ENCODE measurements at regions not wholly inside any gene's neighbourhood (a gene's known extent, or its start where the extent isn't known, plus 50 kb on each side); places are given as distances from the start of the nearest gene placed in this dataset.

DNA sequence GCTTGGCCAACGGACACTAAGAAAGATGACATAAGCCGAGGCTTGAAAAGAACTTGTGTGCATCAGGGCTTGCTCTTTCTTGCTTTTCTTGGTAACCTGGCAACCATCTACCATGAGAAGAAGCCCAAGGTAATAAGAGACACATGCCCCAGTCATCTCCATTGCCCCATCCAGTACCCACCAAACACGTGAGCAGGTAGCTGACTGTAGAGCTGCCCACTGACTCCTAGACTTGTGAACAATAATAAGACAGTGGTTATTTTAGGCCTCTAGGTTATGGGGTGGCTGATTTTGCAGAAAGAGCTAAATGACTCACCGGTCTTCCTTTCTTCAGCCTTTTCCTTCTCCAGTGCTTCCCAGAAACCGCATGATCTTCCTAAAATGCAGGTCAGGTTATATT lies 105.0 kb upstream of the JUN start:
- H3K9ac ChIP-seq (ENCODE audit: low read length): no peak overlapping the region
- H2AFZ ChIP-seq (ENCODE audit: low read depth, low read length): no peak overlapping the region
- DNase-seq (ENCODE audit: low read depth): no peak
- no peaks in the 10 kb centered on the region for H4K20me1 ChIP-seq (ENCODE audit: insufficient read depth, low read length)
- no peaks in the 10 kb centered on the region for H3K9me3 Mint-ChIP-seq (ENCODE audit: unreplicated experiment)
- no peaks in the 10 kb centered on the region for H3K36me3 ChIP-seq (ENCODE audit: insufficient read depth, low read length)
- H3K4me1 Mint-ChIP-seq (ENCODE audit: low read depth, unreplicated experiment): peaks cover 24% of the 10 kb centered on the region
- TF ChIP-seq EZH2 (IDR thresholded peaks at IDR 0.05; ENCODE audit: insufficient read depth, low read length): no peak
- TF ChIP-seq, protein P1, sequence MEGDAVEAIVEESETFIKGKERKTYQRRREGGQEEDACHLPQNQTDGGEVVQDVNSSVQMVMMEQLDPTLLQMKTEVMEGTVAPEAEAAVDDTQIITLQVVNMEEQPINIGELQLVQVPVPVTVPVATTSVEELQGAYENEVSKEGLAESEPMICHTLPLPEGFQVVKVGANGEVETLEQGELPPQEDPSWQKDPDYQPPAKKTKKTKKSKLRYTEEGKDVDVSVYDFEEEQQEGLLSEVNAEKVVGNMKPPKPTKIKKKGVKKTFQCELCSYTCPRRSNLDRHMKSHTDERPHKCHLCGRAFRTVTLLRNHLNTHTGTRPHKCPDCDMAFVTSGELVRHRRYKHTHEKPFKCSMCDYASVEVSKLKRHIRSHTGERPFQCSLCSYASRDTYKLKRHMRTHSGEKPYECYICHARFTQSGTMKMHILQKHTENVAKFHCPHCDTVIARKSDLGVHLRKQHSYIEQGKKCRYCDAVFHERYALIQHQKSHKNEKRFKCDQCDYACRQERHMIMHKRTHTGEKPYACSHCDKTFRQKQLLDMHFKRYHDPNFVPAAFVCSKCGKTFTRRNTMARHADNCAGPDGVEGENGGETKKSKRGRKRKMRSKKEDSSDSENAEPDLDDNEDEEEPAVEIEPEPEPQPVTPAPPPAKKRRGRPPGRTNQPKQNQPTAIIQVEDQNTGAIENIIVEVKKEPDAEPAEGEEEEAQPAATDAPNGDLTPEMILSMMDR (IDR thresholded peaks at IDR 0.05; ENCODE audit: insufficient read depth, low read depth, low read length): no peak
- no peaks in the 10 kb centered on the region for H3K9me3 ChIP-seq (ENCODE audit: insufficient read depth, low read depth, low read length)
- H3K4me3 Mint-ChIP-seq (ENCODE audit: unreplicated experiment): no peak overlapping the region
- H3K27me3 Mint-ChIP-seq (ENCODE audit: low read depth, unreplicated experiment): peaks cover 5% of the 10 kb centered on the region
- no peak overlapping the region for H3K4me3 ChIP-seq (ENCODE audit: insufficient read depth, low read depth, low read length)
- peaks cover 21% of the 10 kb centered on the region for H3K4me1 ChIP-seq (ENCODE audit: insufficient read depth, low read length)
- H3K79me2 ChIP-seq (ENCODE audit: insufficient read depth, low read length): no peaks in the 10 kb centered on the region
- no peaks in the 10 kb centered on the region for H3K27me3 ChIP-seq (ENCODE audit: insufficient read depth, low read length)
- H3K27ac ChIP-seq (ENCODE audit: low read depth, low read length): no peak overlapping the region
- no peak overlapping the region for H3K4me2 ChIP-seq (ENCODE audit: low read length)
- H3K27ac Mint-ChIP-seq (ENCODE audit: unreplicated experiment): no peak overlapping the region
- H3K36me3 Mint-ChIP-seq (ENCODE audit: low read depth, unreplicated experiment): no peaks in the 10 kb centered on the region
- FAIRE-seq: no peak

DNA sequence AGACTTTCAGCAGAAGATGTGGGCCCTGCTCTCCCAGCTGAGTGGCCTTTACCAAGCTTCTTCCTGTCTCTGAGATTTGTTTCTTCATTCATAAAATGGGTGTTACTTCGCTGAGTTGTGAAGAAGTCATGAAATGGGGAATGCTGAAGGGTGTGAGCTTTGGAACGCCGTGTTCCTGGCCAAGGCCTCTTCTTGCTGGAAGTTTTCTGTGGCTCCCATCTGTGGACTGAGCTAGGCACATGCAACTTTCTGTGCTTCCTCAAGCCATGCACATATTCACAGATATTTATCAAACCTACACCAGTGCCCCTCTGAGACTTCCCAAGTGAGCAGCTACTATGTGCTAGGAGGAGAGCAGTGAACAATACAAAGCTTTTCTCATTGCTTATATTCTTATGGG lies 106.3 kb upstream of the JUN start:
- FAIRE-seq: no peak
- Mint-ChIP-seq H3K4me3 (ENCODE audit: unreplicated experiment) (no peak overlapping the region), H3K36me3 (ENCODE audit: low read depth, unreplicated experiment) (no peaks in the 10 kb centered on the region), H3K9me3 (ENCODE audit: unreplicated experiment) (no peaks in the 10 kb centered on the region), H3K27me3 (ENCODE audit: low read depth, unreplicated experiment) (peaks cover 5% of the 10 kb centered on the region), H3K4me1 (ENCODE audit: low read depth, unreplicated experiment) (peaks cover 24% of the 10 kb centered on the region), H3K27ac (ENCODE audit: unreplicated experiment) (no peak overlapping the region)
- Histone ChIP-seq H3K27ac (ENCODE audit: low read depth, low read length) (no peak overlapping the region), H3K9me3 (ENCODE audit: insufficient read depth, low read depth, low read length) (no peaks in the 10 kb centered on the region), H3K79me2 (ENCODE audit: insufficient read depth, low read length) (no peaks in the 10 kb centered on the region), H3K36me3 (ENCODE audit: insufficient read depth, low read length) (no peaks in the 10 kb centered on the region), H4K20me1 (ENCODE audit: insufficient read depth, low read length) (no peaks in the 10 kb centered on the region), H2AFZ (ENCODE audit: low read depth, low read length) (no peak overlapping the region), H3K4me1 (ENCODE audit: insufficient read depth, low read length) (peaks cover 16% of the 10 kb centered on the region), H3K9ac (ENCODE audit: low read length) (no peak overlapping the region), H3K4me2 (ENCODE audit: low read length) (no peak overlapping the region), H3K27me3 (ENCODE audit: insufficient read depth, low read length) (no peaks in the 10 kb centered on the region), H3K4me3 (ENCODE audit: insufficient read depth, low read depth, low read length) (no peak overlapping the region)
- no peak for TF ChIP-seq EZH2 (IDR thresholded peaks at IDR 0.05; ENCODE audit: insufficient read depth, low read length)
- TF ChIP-seq, protein P1 (IDR thresholded peaks at IDR 0.05; ENCODE audit: insufficient read depth, low read depth, low read length): no peak
- no peak for DNase-seq (ENCODE audit: low read depth)

DNA sequence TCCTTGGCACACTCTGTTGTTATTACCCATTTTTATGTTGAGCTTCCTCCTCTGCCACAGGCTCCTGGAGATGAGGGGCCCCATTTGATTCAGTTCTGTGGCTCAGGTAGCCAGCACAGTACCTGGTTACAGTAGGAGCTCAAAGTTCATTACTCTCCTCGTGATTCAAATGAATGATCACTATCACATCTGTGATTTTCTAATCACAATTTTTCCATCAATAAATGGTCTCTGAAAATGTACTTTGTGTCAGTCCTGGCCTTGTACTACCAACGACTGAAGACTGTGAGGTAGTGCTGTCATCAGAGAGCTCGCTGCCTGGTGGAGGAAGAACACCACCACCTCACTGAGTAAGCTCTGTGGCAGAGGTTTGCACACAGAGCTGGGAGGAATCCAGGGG lies 106.8 kb upstream of the JUN start:
- FAIRE-seq: no peak

More for the DNA sequence above, 106.8 kb upstream of the JUN start:
- Histone ChIP-seq H4K20me1 (ENCODE audit: insufficient read depth, low read length) (no peaks in the 10 kb centered on the region), H3K4me2 (ENCODE audit: low read length) (no peak overlapping the region), H3K9ac (ENCODE audit: low read length) (no peak overlapping the region), H3K9me3 (ENCODE audit: insufficient read depth, low read depth, low read length) (no peaks in the 10 kb centered on the region), H3K4me1 (ENCODE audit: insufficient read depth, low read length) (peaks cover 12% of the 10 kb centered on the region), H3K79me2 (ENCODE audit: insufficient read depth, low read length) (no peaks in the 10 kb centered on the region), H3K27ac (ENCODE audit: low read depth, low read length) (no peak overlapping the region), H3K4me3 (ENCODE audit: insufficient read depth, low read depth, low read length) (no peak overlapping the region), H3K27me3 (ENCODE audit: insufficient read depth, low read length) (no peaks in the 10 kb centered on the region), H2AFZ (ENCODE audit: low read depth, low read length) (no peak overlapping the region), H3K36me3 (ENCODE audit: insufficient read depth, low read length) (no peaks in the 10 kb centered on the region)
- Mint-ChIP-seq H3K4me1 (ENCODE audit: low read depth, unreplicated experiment) (peaks cover 23% of the 10 kb centered on the region), H3K4me3 (ENCODE audit: unreplicated experiment) (no peak overlapping the region), H3K27ac (ENCODE audit: unreplicated experiment) (no peak overlapping the region), H3K27me3 (ENCODE audit: low read depth, unreplicated experiment) (peaks cover 5% of the 10 kb centered on the region), H3K36me3 (ENCODE audit: low read depth, unreplicated experiment) (no peaks in the 10 kb centered on the region), H3K9me3 (ENCODE audit: unreplicated experiment) (no peaks in the 10 kb centered on the region)
- no peak for TF ChIP-seq EZH2 (IDR thresholded peaks at IDR 0.05; ENCODE audit: insufficient read depth, low read length)
- TF ChIP-seq, protein P1 (IDR thresholded peaks at IDR 0.05; ENCODE audit: insufficient read depth, low read depth, low read length): no peak
- DNase-seq (ENCODE audit: low read depth): no peak

Measured in astrocyte (in vitro differentiated cells and primary cell).